Activated CD4-positive, alpha-beta T cell treated with anti-CD3 and anti-CD28 coated beads, Interleukin-2, amount 10 ng/mL, durations not matched to agents 24 days and 14 days (primary cell): ENCODE measurements at regions not wholly inside any gene's neighbourhood (a gene's known extent, or its start where the extent isn't known, plus 50 kb on each side); places are given as distances from the start of the nearest gene placed in this dataset.

Source experiments
- DNase-seq: peaks from one replicate; pipeline ENCODE4 v3.0.0; 2022
- H3K27ac Mint-ChIP-seq: one replicate; pipeline ENCODE4 v1.8.0; 2022; ENCODE audit warnings: mild to moderate bottlenecking, mixed read lengths
- H3K27me3 Mint-ChIP-seq: one replicate; pipeline ENCODE4 v1.8.0; 2022; ENCODE audit warnings: mixed read lengths
- H3K36me3 Mint-ChIP-seq: one replicate; pipeline ENCODE4 v1.8.0; 2022; ENCODE audit warnings: low read depth, mild to moderate bottlenecking, mixed read lengths
- H3K4me1 Mint-ChIP-seq: one replicate; pipeline ENCODE4 v1.8.0; 2021; ENCODE audit warnings: mixed read lengths
- H3K4me3 Mint-ChIP-seq: one replicate; pipeline ENCODE4 v1.8.0; 2022; ENCODE audit warnings: mild to moderate bottlenecking, moderate library complexity, mixed read lengths
- H3K9me3 Mint-ChIP-seq: one replicate; pipeline ENCODE4 v1.8.0; 2021; ENCODE audit warnings: mixed read lengths
- intact Hi-C: fragments of 100-400 bp; cut with micrococcal nuclease; formaldehyde crosslinking; loops from one replicate; pipeline ENCODE4 v1.15.1; 2023

- H3K9me3 Mint-ChIP-seq: peaks cover 13% of the 10 kb centered on the region
- H3K36me3 Mint-ChIP-seq: no peaks in the 10 kb centered on the region
- DNase-seq: no peak
- no peaks in the 10 kb centered on the region for H3K27me3 Mint-ChIP-seq
- H3K4me3 Mint-ChIP-seq: no peak overlapping the region
- no peaks in the 10 kb centered on the region for H3K4me1 Mint-ChIP-seq
- intact Hi-C loops: no loop called here
- H3K27ac Mint-ChIP-seq: no peak overlapping the region
Measured at GRCh38 chr1:79859212-79859948, 852.9 kb upstream of the ADGRL4 start.

- Mint-ChIP-seq H3K27me3 (no peaks in the 10 kb centered on the region), H3K36me3 (no peaks in the 10 kb centered on the region), H3K9me3 (no peaks in the 10 kb centered on the region), H3K27ac (no peak overlapping the region), H3K4me1 (no peaks in the 10 kb centered on the region), H3K4me3 (no peak overlapping the region)
- intact Hi-C loops: no loop called here
- DNase-seq: no peak
Measured at GRCh38 chr1:79852004-79852403, 845.5 kb upstream of the ADGRL4 start.

- intact Hi-C loops: no loop called here
- no peaks in the 10 kb centered on the region for H3K4me1 Mint-ChIP-seq
- H3K36me3 Mint-ChIP-seq: no peaks in the 10 kb centered on the region
- H3K4me3 Mint-ChIP-seq: no peak overlapping the region
- H3K27ac Mint-ChIP-seq: no peak overlapping the region
- DNase-seq: no peak
- no peaks in the 10 kb centered on the region for H3K27me3 Mint-ChIP-seq
- no peaks in the 10 kb centered on the region for H3K9me3 Mint-ChIP-seq
Measured at GRCh38 chr1:79849388-79849787, 842.9 kb upstream of the ADGRL4 start.

- no peaks in the 10 kb centered on the region for H3K27me3 Mint-ChIP-seq
- H3K4me1 Mint-ChIP-seq: no peaks in the 10 kb centered on the region
Measured at GRCh38 chr1:79848316-79848715, 841.8 kb upstream of the ADGRL4 start.

GRCh38 chr1:79847700-79848099 lies 841.2 kb upstream of the ADGRL4 start:
- no peaks in the 10 kb centered on the region for H3K36me3 Mint-ChIP-seq
- no peak overlapping the region for H3K27ac Mint-ChIP-seq
- H3K27me3 Mint-ChIP-seq: no peaks in the 10 kb centered on the region
- no peaks in the 10 kb centered on the region for H3K4me1 Mint-ChIP-seq
- intact Hi-C loops: no loop called here
- DNase-seq: no peak
- H3K9me3 Mint-ChIP-seq: no peaks in the 10 kb centered on the region
- no peak overlapping the region for H3K4me3 Mint-ChIP-seq

More at GRCh38 chr1:79848316-79848715, 841.8 kb upstream of the ADGRL4 start:
- H3K4me3 Mint-ChIP-seq: no peak overlapping the region
- DNase-seq: no peak
- H3K36me3 Mint-ChIP-seq: no peaks in the 10 kb centered on the region
- H3K9me3 Mint-ChIP-seq: no peaks in the 10 kb centered on the region
- H3K27ac Mint-ChIP-seq: no peak overlapping the region
- intact Hi-C loops: no loop called here

- no peak overlapping the region for H3K27ac Mint-ChIP-seq
- DNase-seq: no peak
- no peaks in the 10 kb centered on the region for H3K9me3 Mint-ChIP-seq
- H3K4me3 Mint-ChIP-seq: no peak overlapping the region
- no peaks in the 10 kb centered on the region for H3K4me1 Mint-ChIP-seq
- intact Hi-C loops: no loop called here
- H3K36me3 Mint-ChIP-seq: no peaks in the 10 kb centered on the region
- no peaks in the 10 kb centered on the region for H3K27me3 Mint-ChIP-seq
Measured at GRCh38 chr1:79845936-79846335, 839.4 kb upstream of the ADGRL4 start.

- no peak for DNase-seq
- Mint-ChIP-seq H3K27ac (no peak overlapping the region), H3K4me3 (no peak overlapping the region), H3K27me3 (no peaks in the 10 kb centered on the region), H3K36me3 (no peaks in the 10 kb centered on the region), H3K9me3 (no peaks in the 10 kb centered on the region), H3K4me1 (no peaks in the 10 kb centered on the region)
- intact Hi-C loops: no loop called here
Measured at GRCh38 chr1:79842811-79843210, 836.3 kb upstream of the ADGRL4 start.

- Mint-ChIP-seq H3K9me3 (no peaks in the 10 kb centered on the region), H3K27me3 (no peaks in the 10 kb centered on the region), H3K27ac (no peak overlapping the region), H3K36me3 (no peaks in the 10 kb centered on the region), H3K4me1 (no peaks in the 10 kb centered on the region), H3K4me3 (no peak overlapping the region)
- no peak for DNase-seq
- intact Hi-C loops: no loop called here
Measured at GRCh38 chr1:79839882-79840281, 833.4 kb upstream of the ADGRL4 start.

GRCh38 chr1:79827446-79827845 lies 820.9 kb upstream of the ADGRL4 start:
- Mint-ChIP-seq H3K4me3 (no peak overlapping the region), H3K27ac (no peak overlapping the region), H3K4me1 (no peaks in the 10 kb centered on the region), H3K9me3 (peaks cover 3% of the 10 kb centered on the region), H3K27me3 (no peaks in the 10 kb centered on the region), H3K36me3 (no peaks in the 10 kb centered on the region)
- no peak for DNase-seq
- intact Hi-C loops: no loop called here

- Mint-ChIP-seq H3K27ac (no peak overlapping the region), H3K27me3 (no peaks in the 10 kb centered on the region), H3K36me3 (no peaks in the 10 kb centered on the region), H3K9me3 (peaks cover 3% of the 10 kb centered on the region), H3K4me3 (no peak overlapping the region), H3K4me1 (no peaks in the 10 kb centered on the region)
- intact Hi-C loops: no loop called here
- no peak for DNase-seq
Measured at GRCh38 chr1:79825551-79825950, 819.0 kb upstream of the ADGRL4 start.

- DNase-seq: no peak
- Mint-ChIP-seq H3K4me3 (no peak overlapping the region), H3K4me1 (no peaks in the 10 kb centered on the region), H3K27ac (no peak overlapping the region), H3K27me3 (no peaks in the 10 kb centered on the region), H3K9me3 (peaks cover 3% of the 10 kb centered on the region), H3K36me3 (no peaks in the 10 kb centered on the region)
- intact Hi-C loops: no loop called here
Measured at GRCh38 chr1:79822053-79822452, 815.5 kb upstream of the ADGRL4 start.

GRCh38 chr1:79819140-79819539 lies 812.6 kb upstream of the ADGRL4 start:
- DNase-seq: no peak
- Mint-ChIP-seq H3K27ac (no peak overlapping the region), H3K27me3 (no peaks in the 10 kb centered on the region), H3K4me1 (no peaks in the 10 kb centered on the region), H3K36me3 (no peaks in the 10 kb centered on the region), H3K9me3 (peaks cover 3% of the 10 kb centered on the region), H3K4me3 (no peak overlapping the region)
- intact Hi-C loops: no loop called here

- H3K4me3 Mint-ChIP-seq: no peak overlapping the region
- DNase-seq: no peak
- H3K36me3 Mint-ChIP-seq: no peaks in the 10 kb centered on the region
- H3K9me3 Mint-ChIP-seq: no peaks in the 10 kb centered on the region
- H3K27me3 Mint-ChIP-seq: no peaks in the 10 kb centered on the region
- no peaks in the 10 kb centered on the region for H3K4me1 Mint-ChIP-seq
- H3K27ac Mint-ChIP-seq: no peak overlapping the region
- intact Hi-C loops: no loop called here
Measured at GRCh38 chr1:79817031-79817560, 810.6 kb upstream of the ADGRL4 start.

- Mint-ChIP-seq H3K27ac (no peak overlapping the region), H3K36me3 (no peaks in the 10 kb centered on the region), H3K4me1 (no peaks in the 10 kb centered on the region), H3K27me3 (no peaks in the 10 kb centered on the region), H3K9me3 (no peaks in the 10 kb centered on the region), H3K4me3 (no peak overlapping the region)
- DNase-seq: no peak
- intact Hi-C loops: no loop called here
Measured at GRCh38 chr1:79815115-79815514, 808.6 kb upstream of the ADGRL4 start.

- DNase-seq: no peak
- Mint-ChIP-seq H3K27me3 (no peaks in the 10 kb centered on the region), H3K27ac (no peak overlapping the region), H3K9me3 (peaks cover 3% of the 10 kb centered on the region), H3K4me3 (no peak overlapping the region), H3K36me3 (no peaks in the 10 kb centered on the region), H3K4me1 (no peaks in the 10 kb centered on the region)
- intact Hi-C loops: no loop called here
Measured at GRCh38 chr1:79811173-79811572, 804.6 kb upstream of the ADGRL4 start.
